Lung (tissue), 11 donors: ENCODE measurements at regions not wholly inside any gene's neighbourhood (a gene's known extent, or its start where the extent isn't known, plus 50 kb on each side); places are given as distances from the start of the nearest gene placed in this dataset.

ENCODE experiments used
- ATAC-seq: fragments of 200-7000 bp; cut with Tn5 transposase; one replicate; pipeline ENCODE4 v1.9.1; 2020; ENCODE audit warnings: moderate number of reproducible peaks; ENCODE audit not compliant: insufficient read depth, low FRiP score
- DNase-seq, 3 donors: peaks; one replicate each; pipeline ENCODE4 v3.0.0-alpha.2; 2013 to 2017
- H3K27ac ChIP-seq, 2 donors: one replicate each; pipeline ENCODE4 v1.5.1; 2013; ENCODE audit warnings: mild to moderate bottlenecking in 2 of 2, moderate library complexity in 2 of 2, control low read depth in 1 of 2, inconsistent platforms in 1 of 2, low read depth in 1 of 2, low read length in 1 of 2
- H3K27me3 ChIP-seq, 3 donors: one replicate each; pipeline ENCODE4 v1.5.1; 2013; ENCODE audit warnings: low read length in 2 of 3; ENCODE audit not compliant: control insufficient read depth in 3 of 3, insufficient read depth in 3 of 3
- H3K36me3 ChIP-seq, 4 donors: one replicate each; pipeline ENCODE4 v1.5.1; 2013; ENCODE audit warnings: low read length in 4 of 4, mild to moderate bottlenecking in 1 of 4, moderate library complexity in 1 of 4; ENCODE audit not compliant: control insufficient read depth in 4 of 4, insufficient read depth in 4 of 4
- H3K4me1 ChIP-seq, 5 donors: one replicate each; pipeline ENCODE4 v1.5.1; 2013; ENCODE audit warnings: low read length in 5 of 5, mild to moderate bottlenecking in 2 of 5, moderate library complexity in 1 of 5; ENCODE audit not compliant: control insufficient read depth in 5 of 5, insufficient read depth in 5 of 5
- H3K4me3 ChIP-seq: one replicate; pipeline ENCODE4 v1.5.1; 2013; ENCODE audit warnings: mild to moderate bottlenecking, control low read depth, moderate library complexity
- H3K9ac ChIP-seq, 2 donors: one replicate each; pipeline ENCODE4 v1.5.1; 2013; ENCODE audit warnings: low read length in 2 of 2, control low read depth in 1 of 2; ENCODE audit not compliant: insufficient read depth in 1 of 2
- H3K9me3 ChIP-seq, 4 donors: one replicate each; pipeline ENCODE4 v1.5.1; 2013; ENCODE audit warnings: low read length in 3 of 4, mild to moderate bottlenecking in 1 of 4, moderate library complexity in 1 of 4; ENCODE audit not compliant: control insufficient read depth in 4 of 4, insufficient read depth in 3 of 4
- WGBS, 2 donors: extraction: QIAGEN DNeasy Blood & Tissue Kit; methylation state at CpG; one replicate each; pipeline ENCODE4 v1.1.7; 2013; 5-methylcytosine and 5-hydroxymethylcytosine counted together
- TF ChIP-seq, protein P1 (sequence below): IDR thresholded peaks from 2 replicates; pipeline ENCODE4 v1.5.1; 2012; ENCODE audit warnings: mild to moderate bottlenecking; ENCODE audit errors: control extremely low read depth, extremely low read depth
- donor health status: control.
- donor health status: control.
- donor health status: Bipolar disorder and iron deficiency.
- donor health status: healthy.
- donor health status: DM: yes; HTN: yes; CAD: no.

DNA sequence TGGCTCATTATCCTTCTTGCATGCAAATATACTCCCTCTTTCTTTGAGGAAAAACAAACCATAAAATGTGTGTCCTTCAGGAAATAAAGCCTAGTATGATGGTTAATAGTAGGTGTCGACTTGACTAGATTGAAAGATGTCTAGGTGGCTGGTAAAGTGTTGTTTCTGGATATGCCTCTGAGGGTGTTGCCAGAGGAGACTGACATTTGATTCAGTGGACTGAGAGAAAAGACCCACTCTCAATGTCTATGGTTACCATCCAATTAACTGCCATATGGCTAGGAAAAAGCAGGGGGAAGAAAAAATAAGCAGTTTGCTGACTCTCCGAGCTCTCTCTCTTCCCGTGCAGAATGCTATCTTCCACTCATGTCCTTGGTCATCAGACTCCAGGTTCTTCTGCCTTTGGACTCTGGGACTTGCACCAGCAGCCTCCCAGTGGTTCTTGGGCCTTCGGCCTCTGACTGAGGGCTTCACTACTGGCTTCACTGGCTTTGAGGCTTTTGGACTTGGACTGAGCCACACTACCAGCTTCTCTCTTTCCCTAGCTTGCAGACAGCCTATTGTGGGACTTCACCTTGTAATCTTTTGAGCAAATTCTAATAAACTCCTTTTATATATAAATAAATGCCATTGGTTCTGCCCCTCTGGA lies 532.1 kb upstream of the HTR2C start:
- Histone ChIP-seq H3K4me3 (no peak overlapping the region), H3K27me3 (peaks cover 0 to 18% (median 4%) of the 10 kb centered on the region in 3 donors), H3K36me3 (no peaks in the 10 kb centered on the region), H3K9me3 (peaks cover 0 to 3% (median 0%) of the 10 kb centered on the region in 4 donors), H3K9ac (no peak overlapping the region), H3K4me1 (peaks cover 0 to 2% (median 0%) of the 10 kb centered on the region in 5 donors), H3K27ac (no peak overlapping the region)
- no peak for ATAC-seq
- TF ChIP-seq, protein P1, sequence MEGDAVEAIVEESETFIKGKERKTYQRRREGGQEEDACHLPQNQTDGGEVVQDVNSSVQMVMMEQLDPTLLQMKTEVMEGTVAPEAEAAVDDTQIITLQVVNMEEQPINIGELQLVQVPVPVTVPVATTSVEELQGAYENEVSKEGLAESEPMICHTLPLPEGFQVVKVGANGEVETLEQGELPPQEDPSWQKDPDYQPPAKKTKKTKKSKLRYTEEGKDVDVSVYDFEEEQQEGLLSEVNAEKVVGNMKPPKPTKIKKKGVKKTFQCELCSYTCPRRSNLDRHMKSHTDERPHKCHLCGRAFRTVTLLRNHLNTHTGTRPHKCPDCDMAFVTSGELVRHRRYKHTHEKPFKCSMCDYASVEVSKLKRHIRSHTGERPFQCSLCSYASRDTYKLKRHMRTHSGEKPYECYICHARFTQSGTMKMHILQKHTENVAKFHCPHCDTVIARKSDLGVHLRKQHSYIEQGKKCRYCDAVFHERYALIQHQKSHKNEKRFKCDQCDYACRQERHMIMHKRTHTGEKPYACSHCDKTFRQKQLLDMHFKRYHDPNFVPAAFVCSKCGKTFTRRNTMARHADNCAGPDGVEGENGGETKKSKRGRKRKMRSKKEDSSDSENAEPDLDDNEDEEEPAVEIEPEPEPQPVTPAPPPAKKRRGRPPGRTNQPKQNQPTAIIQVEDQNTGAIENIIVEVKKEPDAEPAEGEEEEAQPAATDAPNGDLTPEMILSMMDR = no peak
- no peak for DNase-seq
- 82 to 95% methylated on average over 4 of the region's 4 CpGs for WGBS, 2 donors

DNA sequence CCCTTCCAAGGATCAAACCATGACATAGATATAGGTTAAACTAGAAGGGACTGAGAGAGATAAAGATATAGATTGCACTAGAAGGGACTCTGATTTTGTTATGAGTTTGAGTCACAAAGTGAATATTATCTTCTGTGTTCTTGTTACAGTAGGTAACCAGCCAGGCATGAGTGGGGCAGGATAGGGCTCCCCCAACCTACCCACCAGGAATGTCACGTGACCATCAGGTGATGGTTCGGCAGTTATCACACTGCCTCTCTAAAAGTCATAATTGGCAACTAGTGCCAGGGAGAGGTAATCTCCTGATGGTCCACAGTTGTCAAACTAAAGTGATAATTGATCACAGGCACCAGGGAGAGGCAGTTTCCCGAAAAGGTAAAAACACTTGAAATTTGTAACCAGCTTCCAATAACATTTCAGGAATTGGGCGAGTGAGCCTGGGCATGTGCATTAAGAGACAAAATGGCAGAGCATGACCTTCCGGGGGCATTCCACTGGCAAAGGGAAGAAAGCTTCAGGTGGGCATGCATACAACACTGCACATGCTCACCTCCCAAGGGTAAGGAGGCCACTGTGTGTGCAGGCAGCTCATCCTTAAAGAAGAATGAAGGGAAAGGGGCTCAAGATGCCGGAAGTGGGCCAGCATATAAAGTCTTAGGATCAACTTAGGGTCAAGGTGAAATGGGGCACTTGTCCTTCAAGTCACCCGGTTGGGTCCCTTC lies 533.6 kb upstream of the HTR2C start:
- WGBS, 2 donors = 90 to 94% methylated on average over 6 to 7 of the region's 7 CpGs
- Histone ChIP-seq H3K4me1 (peaks cover 0 to 2% (median 0%) of the 10 kb centered on the region in 5 donors), H3K27ac (no peak overlapping the region), H3K36me3 (no peaks in the 10 kb centered on the region), H3K9ac (no peak overlapping the region), H3K27me3 (peaks cover 0 to 21% (median 4%) of the 10 kb centered on the region in 3 donors), H3K9me3 (peaks cover 0 to 4% (median 0%) of the 10 kb centered on the region in 4 donors), H3K4me3 (no peak overlapping the region)
- TF ChIP-seq, protein P1 = no peak
- ATAC-seq (no peak), DNase-seq (no peak)

DNA sequence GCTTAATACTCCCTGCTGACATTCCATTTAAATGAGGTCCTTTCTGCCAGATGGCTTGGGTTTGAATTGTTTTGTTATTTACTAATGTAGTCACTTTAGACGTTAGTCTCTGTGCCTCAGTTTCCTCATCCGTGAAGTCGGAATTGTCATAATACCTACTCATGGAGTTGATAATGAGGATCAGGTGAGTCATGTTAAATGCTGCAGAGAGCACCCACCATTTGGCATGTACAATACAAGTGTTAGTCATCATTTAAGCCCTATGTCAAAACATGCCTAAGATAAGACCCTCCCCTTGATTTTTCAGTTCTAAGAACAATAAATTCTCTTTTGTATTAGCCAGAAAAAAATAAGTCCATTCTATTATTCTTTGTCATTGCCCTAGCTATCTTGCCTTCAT lies 534.8 kb upstream of the HTR2C start:
- Histone ChIP-seq H3K27ac (no peak overlapping the region), H3K9ac (no peak overlapping the region), H3K36me3 (no peaks in the 10 kb centered on the region), H3K27me3 (peaks cover 0 to 18% (median 4%) of the 10 kb centered on the region in 3 donors), H3K4me1 (peaks cover 0 to 2% (median 0%) of the 10 kb centered on the region in 5 donors), H3K9me3 (peaks cover 0 to 4% (median 0%) of the 10 kb centered on the region in 4 donors), H3K4me3 (no peak overlapping the region)
- WGBS, 2 donors = 69 to 90% methylated on average over 3 of the region's 3 CpGs
- ATAC-seq = no peak
- no peak for DNase-seq
- TF ChIP-seq, protein P1 = no peak
